ENCODE measurements at regions not wholly inside any gene's neighbourhood (a gene's known extent, or its start where the extent isn't known, plus 50 kb on each side); places are given as distances from the start of the nearest gene placed in this dataset.

GRCh38 chr20:60064554-60065196, 106.5 kb downstream of the CDH26 start:
- no peak overlapping the region for H3K4me3 ChIP-seq (ENCODE audit: low read depth, low read length)
- no peak for TF ChIP-seq CTCF (IDR thresholded peaks at IDR 0.05; ENCODE audit: low read depth, low read length)
- in situ Hi-C loops (cut with HindIII; ENCODE audit: low sequenced_read_pairs) = no loop called here
- no peak for DNase-seq (ENCODE audit: low read depth, low spot score)

- no peak for TF ChIP-seq CTCF (IDR thresholded peaks at IDR 0.05; ENCODE audit: low read depth, low read length)
- DNase-seq (ENCODE audit: low read depth, low spot score) = no peak
- no peak overlapping the region for H3K4me3 ChIP-seq (ENCODE audit: low read depth, low read length)
- in situ Hi-C loops (cut with HindIII; ENCODE audit: low sequenced_read_pairs) = no loop called here
These were observed 107.7 kb downstream of the CDH26 start for GRCh38 chr20:60065741-60066437.

GRCh38 chr20:60066438-60066823, 108.2 kb downstream of the CDH26 start:
- in situ Hi-C loops (cut with HindIII; ENCODE audit: low sequenced_read_pairs) = no loop called here
- TF ChIP-seq CTCF (IDR thresholded peaks at IDR 0.05; ENCODE audit: low read depth, low read length) = no peak
- no peak for DNase-seq (ENCODE audit: low read depth, low spot score)
- H3K4me3 ChIP-seq (ENCODE audit: low read depth, low read length) = no peak overlapping the region

GRCh38 chr20:60068509-60068908, 110.3 kb downstream of the CDH26 start:
- DNase-seq (ENCODE audit: low read depth, low spot score) = no peak
- H3K4me3 ChIP-seq (ENCODE audit: low read depth, low read length) = no peak overlapping the region
- no peak for TF ChIP-seq CTCF (IDR thresholded peaks at IDR 0.05; ENCODE audit: low read depth, low read length)
- in situ Hi-C loops (cut with HindIII; ENCODE audit: low sequenced_read_pairs) = no loop called here

GRCh38 chr20:60069656-60070055, 111.4 kb downstream of the CDH26 start:
- H3K4me3 ChIP-seq (ENCODE audit: low read depth, low read length) = no peak overlapping the region
- no peak for DNase-seq (ENCODE audit: low read depth, low spot score)
- in situ Hi-C loops (cut with HindIII; ENCODE audit: low sequenced_read_pairs) = no loop called here
- TF ChIP-seq CTCF (IDR thresholded peaks at IDR 0.05; ENCODE audit: low read depth, low read length) = no peak

GRCh38 chr20:60070791-60071190, 112.6 kb downstream of the CDH26 start:
- in situ Hi-C loops (cut with HindIII; ENCODE audit: low sequenced_read_pairs) = no loop called here
- no peak for TF ChIP-seq CTCF (IDR thresholded peaks at IDR 0.05; ENCODE audit: low read depth, low read length)
- no peak overlapping the region for H3K4me3 ChIP-seq (ENCODE audit: low read depth, low read length)
- DNase-seq (ENCODE audit: low read depth, low spot score) = no peak
